SK-N-SH treated with all-trans-retinoic acid at 6 μM for 48 hours (cell line): ENCODE measurements at regions not wholly inside any gene's neighbourhood (a gene's known extent, or its start where the extent isn't known, plus 50 kb on each side); places are given as distances from the start of the nearest gene placed in this dataset.

Source experiments
- ARNTL ChIP-seq: fragments of 450-650 bp; formaldehyde crosslinking; IDR thresholded peaks from 2 replicates; pipeline ENCODE4 v1.5.0; 2020; ENCODE audit warnings: low read depth, mild to moderate bottlenecking, moderate library complexity, borderline replicate concordance
- CREB5 ChIP-seq: fragments of 250-450 bp; sonication (Bioruptor Pico); IDR thresholded peaks from 2 replicates; pipeline ENCODE4 v1.5.1; 2020; ENCODE audit warnings: low read depth, mild to moderate bottlenecking, moderate library complexity
- PPARA ChIP-seq: fragments of 250-450 bp; sonication (Bioruptor Pico); IDR thresholded peaks from 2 replicates; pipeline ENCODE4 v1.5.0; 2020; ENCODE audit warnings: mild to moderate bottlenecking, borderline replicate concordance
- RARB ChIP-seq: fragments of 250-450 bp; sonication (Bioruptor Pico); IDR thresholded peaks from 2 replicates; pipeline ENCODE4 v1.8.0; 2021; ENCODE audit warnings: mild to moderate bottlenecking, moderate library complexity
- ZFP3 ChIP-seq: fragments of 250-450 bp; sonication (Bioruptor Pico); IDR thresholded peaks from 2 replicates; pipeline ENCODE4 v1.5.0; 2020; ENCODE audit warnings: mild to moderate bottlenecking, moderate library complexity

GRCh38 chr5:108638021-108638420 is 109.7 kb upstream of the FER start:
- TF ChIP-seq ZFP3 (CRISPR knock-in tag): no peak
- TF ChIP-seq ARNTL (CRISPR knock-in tag): no peak
- no peak for TF ChIP-seq PPARA
- TF ChIP-seq RARB: no peak
- TF ChIP-seq CREB5 (CRISPR knock-in tag): no peak
